Naive B cell (primary cell): ENCODE measurements at regions not wholly inside any gene's neighbourhood (a gene's known extent, or its start where the extent isn't known, plus 50 kb on each side); places are given as distances from the start of the nearest gene placed in this dataset.

Experiments
- ATAC-seq, 2 donors: fragments of 150-1000 bp; cut with Tn5 transposase; 2 replicates each; pipeline ENCODE4 v1.10.0; 2021; ENCODE audit warnings: low read depth in 2 of 2, mild to moderate bottlenecking in 2 of 2, moderate library complexity in 2 of 2
- DNase-seq: peaks from one replicate; pipeline ENCODE4 v3.0.0; 2022
- H3K27ac Mint-ChIP-seq, 6 donors: one replicate each; pipeline ENCODE4 v1.8.0; 2020 to 2022; ENCODE audit warnings: mild to moderate bottlenecking in 6 of 6, mixed read lengths in 6 of 6, moderate library complexity in 5 of 6, inconsistent platforms in 2 of 6
- H3K27me3 Mint-ChIP-seq, 3 donors: one replicate each; pipeline ENCODE4 v1.8.0; 2021 to 2022; ENCODE audit warnings: mixed read lengths in 3 of 3, mild to moderate bottlenecking in 1 of 3
- H3K36me3 Mint-ChIP-seq, 2 donors: one replicate each; pipeline ENCODE4 v1.8.0; 2020 to 2022; ENCODE audit warnings: mixed read lengths in 2 of 2, inconsistent platforms in 1 of 2, mild to moderate bottlenecking in 1 of 2
- H3K4me1 Mint-ChIP-seq, 3 donors: one replicate each; pipeline ENCODE4 v1.8.0; 2020 to 2022; ENCODE audit warnings: mixed read lengths in 3 of 3, inconsistent platforms in 1 of 3, mild to moderate bottlenecking in 1 of 3, moderate library complexity in 1 of 3
- H3K4me3 Mint-ChIP-seq, 8 donors: one replicate each; pipeline ENCODE4 v1.8.0; 2020 to 2022; ENCODE audit warnings: mild to moderate bottlenecking in 8 of 8, mixed read lengths in 8 of 8, moderate library complexity in 8 of 8, inconsistent platforms in 2 of 8
- H3K9me3 Mint-ChIP-seq, 7 donors: one replicate each; pipeline ENCODE4 v1.8.0; 2020 to 2022; ENCODE audit warnings: mixed read lengths in 7 of 7, mild to moderate bottlenecking in 5 of 7, inconsistent platforms in 2 of 7, moderate library complexity in 1 of 7

DNA sequence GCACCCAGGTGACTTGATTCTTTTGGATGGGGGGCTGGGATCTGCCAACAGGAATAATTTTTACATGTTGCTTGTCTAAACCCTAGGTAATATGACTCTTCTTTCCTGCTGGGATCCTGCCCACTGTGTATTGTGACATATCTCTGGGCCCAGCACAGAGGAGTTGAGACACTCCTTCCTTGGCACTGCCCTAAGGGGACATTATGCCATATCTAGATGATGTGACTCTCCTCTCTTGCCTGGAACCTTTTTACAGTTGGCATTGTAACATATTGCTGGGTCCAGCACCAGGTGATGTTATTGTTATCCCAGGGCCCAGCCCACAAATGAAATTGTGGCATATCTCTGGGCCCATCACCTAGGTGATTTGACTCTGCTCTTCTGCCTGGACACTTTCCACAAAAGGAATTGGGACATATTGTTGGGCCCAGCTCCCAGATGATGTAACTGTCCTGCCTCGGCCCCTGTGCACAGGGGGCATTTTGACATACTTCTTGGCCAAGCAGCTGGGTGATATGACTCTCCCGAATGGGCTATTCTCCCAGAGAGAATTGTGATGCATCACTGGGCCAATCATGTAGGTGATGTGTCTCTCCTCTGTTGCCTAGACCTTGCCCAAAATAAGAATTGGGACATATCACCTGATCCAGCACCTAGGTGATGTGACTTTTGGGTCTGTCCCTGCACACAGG lies 1837.7 kb downstream of the TP53TG3F start:
- Mint-ChIP-seq H3K27ac (no peak overlapping the region), H3K4me1 (no peaks in the 10 kb centered on the region), H3K36me3 (no peaks in the 10 kb centered on the region), H3K9me3 (peaks cover 2 to 32% (median 9%) of the 10 kb centered on the region in 7 donors), H3K4me3 (no peak overlapping the region), H3K27me3 (no peaks in the 10 kb centered on the region)
- DNase-seq, result no peak
- ATAC-seq, result no peak

GRCh38 chr16:35298460-35299243 lies 1839.2 kb downstream of the TP53TG3F start:
- no peaks in the 10 kb centered on the region for H3K27me3 Mint-ChIP-seq
- ATAC-seq (no peak), DNase-seq (no peak)
- H3K36me3 Mint-ChIP-seq, result no peaks in the 10 kb centered on the region
- no peak overlapping the region for H3K4me3 Mint-ChIP-seq
- peak overlapping the region in 1 of 6 donors; percentile 84 for H3K27ac Mint-ChIP-seq
- no peaks in the 10 kb centered on the region for H3K4me1 Mint-ChIP-seq
- H3K9me3 Mint-ChIP-seq, result peaks cover 2 to 33% (median 6%) of the 10 kb centered on the region in 7 donors

DNA sequence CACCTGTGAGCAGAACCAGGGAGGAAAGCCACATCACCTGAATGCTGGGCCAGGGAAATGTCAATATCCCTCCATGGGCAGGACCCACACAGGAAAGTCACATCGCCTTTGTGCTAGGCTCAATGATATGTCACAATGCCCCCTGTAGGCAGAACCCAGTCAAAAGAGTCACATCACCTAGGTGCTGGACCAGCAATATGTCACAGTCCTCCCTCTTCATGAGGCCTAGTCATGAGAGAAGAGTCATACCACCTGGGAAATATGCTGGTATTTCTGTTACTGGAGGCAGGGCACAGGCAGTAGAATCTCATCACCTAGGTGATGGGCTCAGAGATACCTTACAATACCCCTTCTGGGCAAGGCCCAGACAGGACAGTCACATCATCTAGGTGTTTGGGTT lies 1843.4 kb downstream of the TP53TG3F start:
- Mint-ChIP-seq H3K9me3 (peaks cover 0 to 23% (median 7%) of the 10 kb centered on the region in 7 donors), H3K27ac (no peak overlapping the region), H3K36me3 (no peaks in the 10 kb centered on the region), H3K27me3 (no peaks in the 10 kb centered on the region), H3K4me3 (no peak overlapping the region), H3K4me1 (no peaks in the 10 kb centered on the region)
- ATAC-seq (no peak), DNase-seq (no peak)

- DNase-seq (no peak), ATAC-seq (no peak)
- Mint-ChIP-seq H3K27me3 (no peaks in the 10 kb centered on the region), H3K4me1 (no peaks in the 10 kb centered on the region), H3K36me3 (no peaks in the 10 kb centered on the region), H3K4me3 (no peak overlapping the region), H3K9me3 (peaks cover 6 to 19% (median 10%) of the 10 kb centered on the region in 7 donors), H3K27ac (no peak overlapping the region)
These were observed 1846.1 kb downstream of the TP53TG3F start for GRCh38 chr16:35305476-35305875.

DNA sequence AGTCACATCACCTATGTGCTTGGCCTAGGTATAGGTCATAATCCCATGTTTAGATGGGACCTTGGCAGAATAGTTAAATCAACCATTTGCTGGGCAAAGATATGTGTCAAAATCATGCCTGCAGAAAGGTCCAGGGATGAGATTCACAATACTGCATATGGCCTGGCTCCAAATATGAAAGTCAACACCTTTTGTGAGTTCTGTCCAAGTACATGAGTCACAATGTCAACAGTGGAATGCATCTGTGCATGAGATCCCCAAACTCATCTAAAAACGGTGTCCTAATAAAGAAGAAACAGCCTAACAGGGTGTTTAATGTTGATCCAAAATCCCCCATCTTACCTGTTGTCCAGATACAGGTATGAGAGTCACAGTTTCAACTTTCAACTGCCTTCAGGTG lies 1847.5 kb downstream of the TP53TG3F start:
- Mint-ChIP-seq H3K4me1 (no peaks in the 10 kb centered on the region), H3K27me3 (no peaks in the 10 kb centered on the region), H3K36me3 (no peaks in the 10 kb centered on the region), H3K27ac (no peak overlapping the region), H3K4me3 (no peak overlapping the region), H3K9me3 (peaks cover 6 to 17% (median 12%) of the 10 kb centered on the region in 7 donors)
- DNase-seq (no peak), ATAC-seq (no peak)

DNA sequence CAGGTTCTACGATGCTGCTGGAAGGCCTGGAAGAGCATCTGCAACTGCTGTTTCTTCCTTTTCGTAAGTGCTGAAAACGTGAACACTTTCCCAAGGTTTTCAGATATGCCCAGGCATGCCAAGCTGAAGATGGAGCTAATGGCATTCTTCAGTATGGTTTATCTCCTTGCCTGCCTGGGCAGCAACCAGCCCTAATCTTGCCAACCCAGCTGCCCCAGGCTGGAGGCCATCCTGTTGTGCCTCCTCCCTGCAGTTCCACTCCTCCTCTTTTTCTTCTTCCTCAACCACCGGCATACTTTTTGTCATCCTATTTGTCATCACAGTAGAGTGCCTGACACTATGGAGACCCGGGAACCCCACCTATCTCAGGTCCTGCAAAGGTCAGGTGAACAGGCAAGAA lies 1849.3 kb downstream of the TP53TG3F start:
- Mint-ChIP-seq H3K36me3 (no peaks in the 10 kb centered on the region), H3K4me1 (no peaks in the 10 kb centered on the region), H3K27ac (no peak overlapping the region), H3K27me3 (no peaks in the 10 kb centered on the region), H3K9me3 (peaks cover 14 to 25% (median 20%) of the 10 kb centered on the region in 7 donors), H3K4me3 (no peak overlapping the region)
- ATAC-seq (no peak), DNase-seq (no peak)

- no peaks in the 10 kb centered on the region for H3K4me1 Mint-ChIP-seq
- no peaks in the 10 kb centered on the region for H3K27me3 Mint-ChIP-seq
- DNase-seq, result no peak
- H3K27ac Mint-ChIP-seq, result no peak overlapping the region
- no peak for ATAC-seq
- H3K4me3 Mint-ChIP-seq, result no peak overlapping the region
- H3K9me3 Mint-ChIP-seq, result peaks cover 17 to 39% (median 23%) of the 10 kb centered on the region in 7 donors
- H3K36me3 Mint-ChIP-seq, result no peaks in the 10 kb centered on the region
These were observed 1851.6 kb downstream of the TP53TG3F start for GRCh38 chr16:35310999-35311398.

DNA sequence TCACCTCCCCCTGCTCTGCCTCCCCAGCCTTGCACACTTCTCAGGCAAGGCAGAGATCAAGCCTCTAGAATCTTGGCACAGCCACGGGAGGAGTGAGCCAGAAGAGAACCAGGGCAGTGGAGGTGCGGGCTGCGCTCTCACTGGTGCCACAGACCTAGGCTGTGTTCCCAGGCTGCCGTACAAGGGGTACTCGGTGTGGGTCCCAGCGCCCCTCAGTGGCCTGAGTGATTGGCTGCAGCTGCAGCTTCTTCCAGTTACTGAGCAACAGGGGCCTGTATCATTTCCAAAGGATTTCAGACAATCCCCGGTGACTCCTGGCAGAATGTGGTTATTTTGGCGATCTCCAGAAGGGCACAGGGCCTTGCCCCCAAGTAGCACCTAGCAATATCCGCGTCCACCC lies 1852.1 kb downstream of the TP53TG3F start:
- H3K9me3 Mint-ChIP-seq, result peaks cover 17 to 44% (median 22%) of the 10 kb centered on the region in 7 donors
- H3K27me3 Mint-ChIP-seq, result no peaks in the 10 kb centered on the region
- H3K36me3 Mint-ChIP-seq, result no peaks in the 10 kb centered on the region
- no peaks in the 10 kb centered on the region for H3K4me1 Mint-ChIP-seq
- no peak overlapping the region for H3K27ac Mint-ChIP-seq
- no peak for DNase-seq
- H3K4me3 Mint-ChIP-seq, result no peak overlapping the region
- no peak for ATAC-seq

GRCh38 chr16:35314298-35314697 lies 1854.9 kb downstream of the TP53TG3F start:
- Mint-ChIP-seq H3K27me3 (no peaks in the 10 kb centered on the region), H3K4me1 (no peaks in the 10 kb centered on the region), H3K27ac (no peak overlapping the region), H3K36me3 (no peaks in the 10 kb centered on the region), H3K9me3 (peaks cover 15 to 46% (median 21%) of the 10 kb centered on the region in 7 donors), H3K4me3 (no peak overlapping the region)
- DNase-seq (no peak), ATAC-seq (no peak)

DNA sequence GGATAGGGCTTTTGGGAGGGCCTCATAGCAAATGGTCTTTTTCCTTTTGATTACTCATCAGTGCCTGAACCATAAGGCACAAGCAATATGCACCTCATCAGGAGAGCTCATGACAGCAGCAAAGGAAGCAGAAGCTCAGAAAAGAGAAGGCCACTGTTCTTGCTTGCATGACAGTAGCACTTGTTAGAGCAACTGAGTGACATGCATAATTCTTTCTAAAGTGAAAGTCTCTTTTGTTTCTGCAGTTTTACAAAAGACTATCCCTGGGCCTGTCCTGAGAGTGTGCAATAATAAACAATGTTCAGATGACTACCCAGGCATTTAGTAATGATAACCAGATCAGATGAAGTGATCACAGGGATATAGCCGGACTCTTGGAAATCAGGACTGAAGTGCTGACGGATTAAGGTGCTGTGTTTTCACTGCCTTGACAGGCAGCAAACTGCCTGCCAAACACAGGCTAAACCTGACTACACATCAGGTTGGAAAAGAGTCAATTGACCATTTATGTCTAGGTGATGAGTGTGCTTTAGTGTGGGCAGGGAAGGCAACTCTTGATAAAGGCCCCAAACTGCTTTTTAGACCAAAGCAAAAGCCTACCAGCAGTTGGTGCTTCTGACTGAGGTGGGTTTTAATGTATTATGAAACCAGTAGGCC lies 1860.3 kb downstream of the TP53TG3F start:
- H3K9me3 Mint-ChIP-seq, result peaks cover 7 to 30% (median 12%) of the 10 kb centered on the region in 7 donors
- H3K4me3 Mint-ChIP-seq, result no peak overlapping the region
- no peak for DNase-seq
- H3K4me1 Mint-ChIP-seq, result no peaks in the 10 kb centered on the region
- H3K36me3 Mint-ChIP-seq, result no peaks in the 10 kb centered on the region
- H3K27ac Mint-ChIP-seq, result no peak overlapping the region
- H3K27me3 Mint-ChIP-seq, result no peaks in the 10 kb centered on the region
- no peak for ATAC-seq

GRCh38 chr16:35325936-35326335 lies 1866.5 kb downstream of the TP53TG3F start:
- Mint-ChIP-seq H3K27ac (no peak overlapping the region), H3K27me3 (no peaks in the 10 kb centered on the region), H3K4me1 (no peaks in the 10 kb centered on the region), H3K36me3 (peaks cover 0 to 9% of the 10 kb centered on the region in 2 donors), H3K9me3 (peaks cover 6 to 26% (median 18%) of the 10 kb centered on the region in 7 donors), H3K4me3 (no peak overlapping the region)
- DNase-seq, result no peak
- ATAC-seq, result no peak

DNA sequence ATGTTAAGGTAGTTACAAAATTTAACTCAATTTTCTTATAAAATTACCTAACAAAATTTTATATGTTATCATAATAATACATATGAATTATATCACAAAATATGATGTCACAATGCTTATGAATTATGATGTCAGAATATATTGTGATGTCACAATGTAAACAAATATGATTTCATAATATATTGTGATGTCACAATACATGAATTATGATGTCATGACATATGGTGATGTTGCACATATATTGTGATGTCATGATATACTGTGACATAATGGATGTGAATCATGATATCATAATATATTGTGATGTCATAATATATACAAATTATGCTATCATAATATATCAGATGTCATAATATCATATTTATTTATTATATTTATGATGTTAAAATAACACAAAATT lies 1879.9 kb downstream of the TP53TG3F start:
- no peaks in the 10 kb centered on the region for H3K4me1 Mint-ChIP-seq
- H3K9me3 Mint-ChIP-seq, result peaks cover 5 to 43% (median 17%) of the 10 kb centered on the region in 7 donors
- no peaks in the 10 kb centered on the region for H3K27me3 Mint-ChIP-seq
- H3K36me3 Mint-ChIP-seq, result peaks cover 0 to 6% of the 10 kb centered on the region in 2 donors
- H3K4me3 Mint-ChIP-seq, result no peak overlapping the region
- no peak for ATAC-seq
- H3K27ac Mint-ChIP-seq, result no peak overlapping the region
- DNase-seq, result no peak

DNA sequence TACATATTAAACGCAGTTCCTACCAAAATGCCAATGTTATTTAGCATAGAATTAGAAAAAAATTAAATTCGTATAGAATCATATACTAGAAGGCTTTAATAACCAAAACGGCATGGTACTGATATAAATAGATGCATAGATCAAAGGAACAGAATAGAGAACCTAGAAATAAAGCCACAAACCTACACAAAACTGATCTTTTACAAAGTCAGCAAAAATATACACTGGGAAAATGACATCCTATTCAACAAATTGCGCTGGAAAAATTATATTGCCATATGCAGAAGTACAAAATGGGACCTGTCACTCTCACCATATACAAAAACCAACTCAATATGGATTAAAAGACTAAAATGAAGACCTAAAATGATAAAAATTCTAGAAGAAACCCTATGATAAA lies 1882.6 kb downstream of the TP53TG3F start:
- Mint-ChIP-seq H3K4me1 (no peaks in the 10 kb centered on the region), H3K27ac (no peak overlapping the region), H3K9me3 (peaks cover 9 to 44% (median 19%) of the 10 kb centered on the region in 7 donors), H3K36me3 (peaks cover 0 to 6% of the 10 kb centered on the region in 2 donors), H3K4me3 (no peak overlapping the region), H3K27me3 (no peaks in the 10 kb centered on the region)
- ATAC-seq (no peak), DNase-seq (no peak)
